Esophagus muscularis mucosa (tissue), 4 donors: ENCODE measurements at regions not wholly inside any gene's neighbourhood (a gene's known extent, or its start where the extent isn't known, plus 50 kb on each side); places are given as distances from the start of the nearest gene placed in this dataset.
A peak's percentile ranks its signal among the peaks of the same experiment; 100 is the strongest.

Experiments used
- DNase-seq: peaks from one replicate; pipeline ENCODE4 v3.0.0-alpha.2; 2017; ENCODE audit errors: extremely low spot score
- H3K27ac ChIP-seq, 4 donors: fragments of 200-600 bp; sonication (generic); replicated peaks in 1 of 4; 1 replicate in 3 of 4; 2 replicates in 1 of 4; pipeline ENCODE4 v1.5.1; 2016 to 2019; ENCODE audit warnings: mild to moderate bottlenecking in 1 of 4
- H3K27me3 ChIP-seq, 4 donors: fragments of 200-600 bp; sonication (generic); one replicate each; pipeline versions ENCODE4 v1.5.1 to v1.6.0; 2016 to 2019
- H3K36me3 ChIP-seq, 4 donors: fragments of 200-600 bp; sonication (generic); one replicate each; pipeline ENCODE4 v1.5.1; 2016 to 2019
- H3K4me1 ChIP-seq, 4 donors: fragments of 200-600 bp; sonication (generic); one replicate each; pipeline ENCODE4 v1.5.1; 2016 to 2019
- H3K4me3 ChIP-seq, 4 donors: fragments of 200-600 bp; sonication (generic); 1 replicate in 2 of 4; 2 replicates in 2 of 4; pipeline ENCODE4 v1.5.1; 2016 to 2019; ENCODE audit warnings: mild to moderate bottlenecking in 4 of 4, moderate library complexity in 1 of 4
- H3K9me3 ChIP-seq, 4 donors: fragments of 200-600 bp; sonication (generic); 1 replicate in 3 of 4; 2 replicates in 1 of 4; pipeline ENCODE4 v1.5.1; 2016 to 2019
- EP300 ChIP-seq: sonication (generic); formaldehyde crosslinking; IDR thresholded peaks from one replicate; pipeline ENCODE4 v1.6.1; 2017; ENCODE audit warnings: antibody characterized with exemption
- POLR2A ChIP-seq: fragments of 450-650 bp; IDR thresholded peaks from one replicate; pipeline ENCODE4 v1.6.1; 2017; ENCODE audit warnings: antibody characterized with exemption, moderate library complexity, mild to moderate bottlenecking, low read depth
- POLR2AphosphoS5 ChIP-seq, 2 donors: sonication (generic); formaldehyde crosslinking; IDR thresholded peaks; one replicate each; pipeline ENCODE4 v1.6.1; 2017; ENCODE audit warnings: antibody characterized with exemption in 2 of 2
- WGBS: methylation state at CpG from one replicate; pipeline ENCODE4 v1.1.5; 2018; 5-methylcytosine and 5-hydroxymethylcytosine counted together
- intact Hi-C: fragments of 100-400 bp; cut with DNase I; formaldehyde crosslinking; loops from one replicate; pipeline ENCODE4 v1.15.1; 2023
- TF ChIP-seq, protein P1 (sequence below), 3 experiments: fragments of 200-600 bp in 2 of 3; fragments of 450-650 bp in 1 of 3; sonication (generic) in 2 of 3; IDR thresholded peaks; one replicate each; pipeline ENCODE4 v1.5.1; 2017 to 2019; ENCODE audit warnings: antibody characterized with exemption in 3 of 3, mild to moderate bottlenecking in 2 of 3, moderate library complexity in 1 of 3

DNA sequence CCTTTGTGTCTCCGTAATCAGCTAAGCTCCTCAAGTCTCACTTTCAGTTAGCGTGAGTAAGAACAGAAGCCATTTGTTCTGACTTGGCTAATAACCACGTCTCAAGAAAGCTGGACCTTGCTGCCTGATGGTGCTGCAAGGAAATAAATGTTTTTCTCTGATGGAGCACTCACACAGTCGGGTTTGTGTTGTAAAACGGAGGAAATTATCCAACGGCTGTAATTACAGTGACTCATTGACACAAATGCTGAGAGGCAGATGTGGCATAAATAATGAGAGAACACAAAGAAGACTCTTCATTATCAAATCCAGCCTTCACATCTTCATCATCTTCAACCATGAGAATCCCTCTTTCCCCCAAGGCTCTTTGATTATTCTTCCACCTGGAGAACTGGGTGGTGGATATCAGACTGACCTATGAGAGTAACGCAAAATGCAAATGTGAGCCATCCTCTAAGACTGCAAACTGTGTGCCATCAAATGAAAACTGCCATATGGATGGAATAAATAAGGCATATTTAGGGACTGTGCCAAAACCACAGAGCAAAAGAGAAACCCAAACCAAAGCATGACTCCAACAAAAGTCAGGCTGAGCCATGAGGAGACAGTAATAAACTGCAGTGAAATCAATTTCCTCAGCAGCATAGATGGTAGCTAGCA is 252.6 kb downstream of the RND3 start:
- intact Hi-C loops, result no loop called here

DNA sequence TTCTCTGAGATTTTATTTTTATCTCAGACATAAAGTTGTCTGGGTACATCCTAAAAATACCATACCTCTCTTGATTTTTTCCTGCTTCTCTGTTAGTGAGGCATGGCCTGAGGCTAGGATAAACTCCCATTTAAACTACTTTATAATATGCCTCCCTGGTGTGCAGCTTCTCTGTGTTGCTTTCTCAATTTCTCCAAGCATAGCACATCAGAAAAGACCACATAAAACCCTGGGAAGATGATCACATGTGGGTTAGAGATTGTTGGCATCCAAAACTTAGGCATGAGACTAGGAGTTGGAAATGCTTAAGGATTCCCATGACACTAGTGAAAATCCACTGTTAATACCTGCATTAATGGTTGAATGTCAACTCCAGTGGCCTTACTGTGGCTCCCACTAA is 254.6 kb downstream of the RND3 start:
- Histone ChIP-seq H3K27ac (no peak overlapping the region), H3K4me3 (no peak overlapping the region), H3K27me3 (no peaks in the 10 kb centered on the region), H3K36me3 (no peaks in the 10 kb centered on the region), H3K9me3 (no peaks in the 10 kb centered on the region), H3K4me1 (no peaks in the 10 kb centered on the region)
- intact Hi-C loops, result no loop called here
- TF ChIP-seq EP300 (no peak), POLR2A (no peak), POLR2AphosphoS5 (IDR thresholded peaks at IDR 0.05) (no peak)
- TF ChIP-seq, protein P1, sequence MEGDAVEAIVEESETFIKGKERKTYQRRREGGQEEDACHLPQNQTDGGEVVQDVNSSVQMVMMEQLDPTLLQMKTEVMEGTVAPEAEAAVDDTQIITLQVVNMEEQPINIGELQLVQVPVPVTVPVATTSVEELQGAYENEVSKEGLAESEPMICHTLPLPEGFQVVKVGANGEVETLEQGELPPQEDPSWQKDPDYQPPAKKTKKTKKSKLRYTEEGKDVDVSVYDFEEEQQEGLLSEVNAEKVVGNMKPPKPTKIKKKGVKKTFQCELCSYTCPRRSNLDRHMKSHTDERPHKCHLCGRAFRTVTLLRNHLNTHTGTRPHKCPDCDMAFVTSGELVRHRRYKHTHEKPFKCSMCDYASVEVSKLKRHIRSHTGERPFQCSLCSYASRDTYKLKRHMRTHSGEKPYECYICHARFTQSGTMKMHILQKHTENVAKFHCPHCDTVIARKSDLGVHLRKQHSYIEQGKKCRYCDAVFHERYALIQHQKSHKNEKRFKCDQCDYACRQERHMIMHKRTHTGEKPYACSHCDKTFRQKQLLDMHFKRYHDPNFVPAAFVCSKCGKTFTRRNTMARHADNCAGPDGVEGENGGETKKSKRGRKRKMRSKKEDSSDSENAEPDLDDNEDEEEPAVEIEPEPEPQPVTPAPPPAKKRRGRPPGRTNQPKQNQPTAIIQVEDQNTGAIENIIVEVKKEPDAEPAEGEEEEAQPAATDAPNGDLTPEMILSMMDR (IDR thresholded peaks at IDR 0.05), result no peak
- no peak for DNase-seq

More for the DNA sequence above, 252.6 kb downstream of the RND3 start:
- Histone ChIP-seq H3K9me3 (no peaks in the 10 kb centered on the region), H3K4me1 (no peaks in the 10 kb centered on the region), H3K27me3 (no peaks in the 10 kb centered on the region), H3K36me3 (no peaks in the 10 kb centered on the region), H3K4me3 (peak overlapping the region in 1 of 4 donors; percentile 22), H3K27ac (no peak overlapping the region)
- no peak for DNase-seq
- WGBS, result 69% methylated on average over 7 of the region's 7 CpGs
- TF ChIP-seq POLR2A, result no peak
- TF ChIP-seq POLR2AphosphoS5 (IDR thresholded peaks at IDR 0.05), result no peak
- TF ChIP-seq EP300, result no peak
- TF ChIP-seq, protein P1 (IDR thresholded peaks at IDR 0.05), result no peak

DNA sequence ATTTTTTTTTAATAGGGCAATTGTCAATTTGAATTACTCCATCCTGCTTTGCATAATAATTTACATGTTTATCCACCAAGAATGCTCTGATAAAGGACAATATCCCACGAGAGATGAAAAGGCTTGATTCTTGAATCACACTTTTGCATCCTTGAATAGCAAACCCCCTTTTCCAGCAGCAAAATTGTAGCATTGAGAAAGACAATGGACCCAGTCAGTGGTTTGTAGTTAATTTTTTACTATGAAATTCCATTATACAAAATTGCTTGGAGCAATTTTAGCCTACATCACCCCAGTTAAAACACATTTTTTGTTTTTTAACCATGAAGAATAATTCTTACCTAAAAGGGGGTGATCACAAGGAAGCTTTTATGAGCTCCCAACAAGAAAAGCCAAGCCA is 255.1 kb downstream of the RND3 start:
- intact Hi-C loops, result no loop called here
- TF ChIP-seq POLR2AphosphoS5 (IDR thresholded peaks at IDR 0.05) (no peak), EP300 (no peak), POLR2A (no peak)
- TF ChIP-seq, protein P1 (IDR thresholded peaks at IDR 0.05), result no peak
- 90% methylated on average over 1 of the region's 1 CpG for WGBS
- Histone ChIP-seq H3K36me3 (no peaks in the 10 kb centered on the region), H3K27me3 (no peaks in the 10 kb centered on the region), H3K9me3 (no peaks in the 10 kb centered on the region), H3K4me3 (no peak overlapping the region), H3K27ac (no peak overlapping the region), H3K4me1 (no peaks in the 10 kb centered on the region)
- DNase-seq, result no peak

DNA sequence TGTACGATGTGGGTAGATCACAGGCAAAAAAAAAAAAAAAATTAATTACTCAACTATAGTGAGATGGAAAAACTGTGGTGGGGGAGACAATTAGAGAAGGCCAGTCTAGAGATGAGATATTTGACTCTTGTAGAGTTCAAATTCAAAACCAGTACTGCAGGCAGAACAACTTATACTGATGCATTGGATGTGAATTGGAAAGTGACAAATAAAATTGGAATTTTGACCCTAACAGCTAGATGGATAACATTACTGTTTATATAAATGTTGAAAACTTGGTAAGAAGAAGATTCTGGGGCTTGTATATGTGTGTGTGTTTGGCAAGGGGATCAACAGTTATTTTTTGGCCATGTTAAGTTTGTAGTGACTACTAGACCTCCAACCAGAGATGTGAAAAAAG is 256.9 kb downstream of the RND3 start:
- H3K27ac ChIP-seq, result no peak overlapping the region
- H3K27me3 ChIP-seq, result no peaks in the 10 kb centered on the region
- no peak for DNase-seq
- WGBS, result 89% methylated on average over 1 of the region's 1 CpG
- intact Hi-C loops, result no loop called here
- H3K4me3 ChIP-seq, result no peak overlapping the region
- no peaks in the 10 kb centered on the region for H3K9me3 ChIP-seq
- no peaks in the 10 kb centered on the region for H3K36me3 ChIP-seq
- H3K4me1 ChIP-seq, result no peaks in the 10 kb centered on the region
- TF ChIP-seq POLR2A (no peak), POLR2AphosphoS5 (IDR thresholded peaks at IDR 0.05) (no peak), EP300 (no peak)
- TF ChIP-seq, protein P1 (IDR thresholded peaks at IDR 0.05), result no peak

DNA sequence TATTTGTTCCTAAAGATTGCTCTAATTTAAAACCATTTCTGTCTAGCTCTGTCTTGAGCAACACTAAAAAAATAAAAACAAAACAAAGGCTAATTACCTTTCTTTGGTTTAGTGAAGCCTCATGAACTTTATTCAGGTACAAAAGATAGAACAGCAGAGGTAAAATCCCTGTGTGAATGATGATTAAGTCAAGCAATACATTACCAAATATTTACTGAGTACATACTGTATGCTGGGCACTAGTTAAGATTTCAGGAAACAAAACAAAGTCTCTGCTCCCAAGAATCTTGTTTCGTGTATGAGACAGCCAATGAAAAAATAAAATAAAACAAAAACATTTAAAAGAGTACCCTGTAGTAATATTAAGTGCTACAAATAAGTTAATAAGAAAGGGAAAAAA is 257.5 kb downstream of the RND3 start:
- H3K27me3 ChIP-seq, result no peaks in the 10 kb centered on the region
- H3K4me1 ChIP-seq, result no peaks in the 10 kb centered on the region
- intact Hi-C loops, result no loop called here
- H3K4me3 ChIP-seq, result no peak overlapping the region
- TF ChIP-seq POLR2A (no peak), POLR2AphosphoS5 (IDR thresholded peaks at IDR 0.05) (no peak), EP300 (no peak)
- no peak for DNase-seq
- H3K9me3 ChIP-seq, result no peaks in the 10 kb centered on the region
- no peaks in the 10 kb centered on the region for H3K36me3 ChIP-seq
- H3K27ac ChIP-seq, result no peak overlapping the region
- WGBS, result 79% methylated on average over 1 of the region's 1 CpG
